HG02870 (cell line): ENCODE measurements at regions not wholly inside any gene's neighbourhood (a gene's known extent, or its start where the extent isn't known, plus 50 kb on each side); places are given as distances from the start of the nearest gene placed in this dataset.
"Not testable (repeated sequence)": the region's sequence is repeated elsewhere in the genome, so short reads cannot be mapped to it uniquely, and the experiment has no call there.

Source experiments
- ATAC-seq: cut with Tn5 transposase; IDR thresholded peaks from one replicate; pipeline ENCODE4 v1.9.1; 2021; ENCODE audit warnings: mild to moderate bottlenecking, moderate library complexity; ENCODE audit not compliant: unreplicated experiment

GRCh38 chr14:22492622-22493542 is 96.1 kb downstream of the DAD1 start:
- no peak for ATAC-seq

DNA sequence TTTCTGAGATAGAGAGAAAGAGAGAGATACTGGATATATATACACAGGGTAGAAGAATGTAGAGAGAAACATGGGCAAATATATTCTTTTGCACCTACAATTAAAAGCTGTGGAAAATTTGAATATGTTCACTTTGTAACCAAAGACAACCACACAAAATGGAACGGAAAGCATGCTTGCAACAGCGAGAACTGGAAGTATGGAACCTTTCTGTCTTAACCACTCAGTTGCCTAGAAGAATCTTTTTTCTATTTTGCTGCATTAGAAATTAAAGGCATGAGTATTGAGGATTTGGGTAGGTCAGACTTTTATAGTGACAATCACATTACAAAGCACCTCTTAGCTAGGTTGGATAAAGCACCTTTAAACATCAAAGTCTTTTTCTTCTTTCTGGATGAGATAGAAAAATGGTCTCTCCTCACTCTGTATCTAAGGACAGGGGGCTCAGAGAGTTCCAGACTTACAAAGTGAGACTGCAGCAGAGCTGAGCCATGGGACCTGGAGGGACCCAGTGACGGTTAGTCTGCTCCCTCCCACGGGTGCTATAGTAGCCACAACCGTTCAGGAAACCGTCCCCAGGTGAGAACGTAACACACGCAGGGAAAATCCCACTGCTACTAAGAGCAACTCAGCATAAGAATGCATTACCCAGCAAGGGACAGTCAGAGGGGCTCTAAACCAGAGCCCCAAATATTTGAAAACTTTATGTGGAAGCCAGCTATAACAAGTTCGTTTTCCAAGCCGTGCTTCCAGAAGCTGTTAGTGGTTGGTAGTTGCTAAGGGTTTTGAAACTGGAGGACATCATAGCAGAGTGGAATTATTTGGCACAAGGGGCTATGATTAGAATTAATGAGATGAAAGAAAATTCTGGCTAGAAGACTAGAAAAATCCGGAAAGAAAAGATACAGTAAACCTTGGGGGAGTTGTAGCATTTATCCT is 97.1 kb downstream of the DAD1 start:
- ATAC-seq = peak; percentile 38

GRCh38 chr14:22491053-22491452 is 98.0 kb downstream of the DAD1 start:
- not testable (repeated sequence) for ATAC-seq

GRCh38 chr14:22489957-22490950 is 98.8 kb downstream of the DAD1 start:
- no peak for ATAC-seq

DNA sequence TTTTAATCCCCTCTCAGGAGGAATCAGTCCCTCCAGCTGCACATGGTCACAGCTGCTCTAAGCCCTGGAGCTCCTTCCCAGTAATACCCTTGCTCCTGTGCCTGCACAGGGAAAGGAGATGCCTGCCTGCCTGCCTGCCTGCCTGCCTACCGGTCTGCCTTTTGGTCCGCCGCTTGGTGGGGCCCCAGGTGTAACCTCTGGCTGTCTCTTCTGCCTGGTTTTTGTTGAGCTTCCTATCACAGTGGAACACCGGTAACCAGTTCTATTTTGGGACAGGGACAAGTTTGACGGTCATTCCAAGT is 99.8 kb downstream of the DAD1 start:
- ATAC-seq = no peak

- ATAC-seq = peak; percentile 26
Measured at GRCh38 chr14:22488522-22489243, 100.3 kb downstream of the DAD1 start.

GRCh38 chr14:22487941-22488340 is 101.1 kb downstream of the DAD1 start:
- ATAC-seq = no peak

GRCh38 chr14:22487401-22487800 is 101.6 kb downstream of the DAD1 start:
- no peak for ATAC-seq

GRCh38 chr14:22486675-22487074 is 102.3 kb downstream of the DAD1 start:
- no peak for ATAC-seq

- ATAC-seq = no peak
Measured at GRCh38 chr14:22485649-22486048, 103.4 kb downstream of the DAD1 start.

DNA sequence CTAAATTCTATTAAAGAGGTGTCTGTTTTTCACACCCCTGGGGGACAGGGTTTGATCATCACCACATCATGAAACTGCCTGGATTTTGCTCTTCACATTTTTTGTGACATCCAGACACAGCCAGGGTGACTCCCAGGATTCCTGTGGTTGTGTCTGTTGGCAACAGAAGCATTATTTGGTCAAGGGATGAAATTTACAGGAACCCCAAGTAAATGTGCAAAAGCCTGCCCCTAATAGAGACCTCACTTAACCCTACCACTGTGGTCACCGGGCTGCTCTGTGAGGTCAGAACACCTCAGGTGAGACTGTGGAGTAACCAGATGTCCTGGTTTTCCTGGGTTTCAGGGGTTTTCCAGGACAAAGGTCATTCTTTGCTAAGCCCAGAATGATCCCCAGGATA is 103.8 kb downstream of the DAD1 start:
- no peak for ATAC-seq

- ATAC-seq = no peak
Measured at GRCh38 chr14:22484632-22485031, 104.4 kb downstream of the DAD1 start.

DNA sequence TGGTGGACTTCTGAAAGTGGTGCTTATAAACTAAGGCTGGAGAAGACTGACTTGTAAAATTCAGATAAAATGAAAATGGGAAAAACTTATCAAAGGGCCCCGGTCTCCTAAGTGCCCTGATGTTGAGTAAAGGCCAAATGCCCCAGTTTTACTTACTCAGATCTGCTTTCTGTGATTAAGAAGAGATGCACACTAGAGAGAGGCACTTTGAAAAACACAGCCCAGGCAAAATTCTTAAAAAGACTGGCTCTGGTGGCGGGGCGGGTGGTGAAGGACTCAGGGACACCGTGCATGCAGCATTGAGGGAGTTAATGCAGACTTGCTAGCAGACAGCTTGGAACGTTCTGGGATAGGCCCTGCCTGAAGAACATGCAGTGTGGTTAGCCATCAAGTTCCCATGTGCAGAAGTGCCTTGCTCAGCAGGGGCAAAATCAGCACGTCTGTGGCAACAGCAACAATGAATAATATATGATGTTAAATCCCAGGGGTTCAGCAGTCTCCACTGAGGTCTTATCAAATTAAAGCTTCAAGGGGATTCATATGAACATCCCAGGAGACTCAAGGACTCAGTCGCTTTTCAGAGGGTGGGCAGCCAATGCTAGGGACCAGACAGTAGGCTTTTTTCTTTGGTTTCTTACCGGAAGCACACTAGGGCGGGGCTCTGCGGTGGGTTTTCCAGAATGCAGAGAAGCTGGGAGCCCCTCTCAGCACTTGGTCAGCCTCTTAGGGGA is 105.0 kb downstream of the DAD1 start:
- no peak for ATAC-seq

- ATAC-seq = no peak
Measured at GRCh38 chr14:22482782-22483553, 106.1 kb downstream of the DAD1 start.

- no peak for ATAC-seq
Measured at GRCh38 chr14:22482085-22482694, 106.8 kb downstream of the DAD1 start.

- ATAC-seq = no peak
Measured at GRCh38 chr14:22481546-22481945, 107.5 kb downstream of the DAD1 start.

DNA sequence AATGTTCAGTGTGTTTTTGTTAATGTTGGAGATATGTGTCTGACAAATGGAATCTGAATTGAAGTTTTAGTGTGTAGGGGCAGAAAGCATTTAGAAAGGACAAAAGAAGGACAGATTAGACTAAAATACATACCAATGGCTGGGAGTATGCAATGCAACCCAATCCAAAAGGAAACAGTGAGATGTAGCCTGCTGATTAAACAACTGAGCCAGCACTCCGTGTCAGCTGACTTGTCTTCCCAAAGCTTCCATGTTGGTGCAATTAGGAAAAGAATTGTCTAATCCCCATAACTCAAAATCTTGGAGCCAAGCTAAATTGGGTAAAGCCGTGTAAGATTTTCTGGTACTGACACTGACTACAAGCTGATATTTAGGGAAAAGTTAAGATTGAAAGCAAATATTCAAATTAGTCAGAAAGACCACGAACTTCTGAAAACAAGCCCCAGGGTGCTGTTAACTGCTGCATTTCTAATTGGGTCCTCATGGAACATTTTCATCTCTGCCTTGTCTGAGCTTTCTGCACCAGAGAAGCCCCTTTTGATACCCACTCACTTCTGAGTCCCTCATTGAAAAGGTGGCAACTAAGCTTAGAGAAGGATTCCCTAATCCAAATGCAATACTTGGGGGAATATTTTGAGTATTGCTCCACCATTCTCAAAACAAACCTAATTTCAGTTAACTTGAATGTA is 109.1 kb downstream of the DAD1 start:
- ATAC-seq = no peak

DNA sequence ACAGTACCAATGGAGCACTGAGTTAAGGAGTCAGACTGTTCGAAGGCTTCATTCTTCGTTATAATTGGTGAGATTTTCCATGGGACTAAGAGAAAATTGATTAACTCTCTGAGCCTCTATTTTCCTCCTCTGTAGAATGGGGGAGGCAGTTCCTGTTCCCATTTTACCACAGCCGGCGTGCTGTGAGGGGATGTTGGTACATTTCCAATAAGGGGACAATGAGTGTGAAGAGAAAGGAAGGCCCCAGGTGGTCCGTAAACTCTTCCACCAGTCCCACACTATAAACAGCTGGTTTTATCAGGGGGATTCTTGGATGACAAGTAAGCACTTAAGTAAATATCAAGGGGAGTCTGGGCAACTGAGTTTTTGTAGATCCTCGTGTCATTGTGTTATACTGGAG is 109.9 kb downstream of the DAD1 start:
- no peak for ATAC-seq
